ENCODE measurements at regions not wholly inside any gene's neighbourhood (a gene's known extent, or its start where the extent isn't known, plus 50 kb on each side); places are given as distances from the start of the nearest gene placed in this dataset.

DNA sequence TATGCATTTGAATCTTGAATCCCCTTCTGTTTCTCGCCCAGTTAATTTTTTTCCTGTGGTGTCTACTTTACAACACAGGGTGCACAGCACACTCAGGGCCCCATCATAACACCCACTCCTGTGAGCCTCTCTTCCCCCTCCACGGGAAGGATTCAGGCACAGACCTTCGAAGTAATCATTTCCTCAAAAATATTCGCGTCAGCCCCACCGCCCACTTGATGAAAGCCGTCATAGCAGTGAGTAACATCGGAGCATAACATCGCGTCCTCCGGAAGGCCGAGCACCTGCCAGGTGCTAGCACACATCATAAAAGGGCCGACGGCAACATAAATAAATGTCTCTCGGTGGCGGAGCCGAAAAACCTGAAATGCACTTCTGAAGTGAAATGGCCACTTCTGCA lies 201.7 kb upstream of the ADARB2 start:
- in situ Hi-C loops (cut with HindIII; ENCODE audit: low pct_ligation_motif_present, low sequenced_read_pairs): no loop called here
- Histone ChIP-seq H3K27ac (no peak overlapping the region), H3K4me3 (ENCODE audit: low read depth, low read length) (no peak overlapping the region), H3K27me3 (replicated peaks) (no peaks in the 10 kb centered on the region), H3K36me3 (replicated peaks) (no peaks in the 10 kb centered on the region)
- TF ChIP-seq, protein P1, sequence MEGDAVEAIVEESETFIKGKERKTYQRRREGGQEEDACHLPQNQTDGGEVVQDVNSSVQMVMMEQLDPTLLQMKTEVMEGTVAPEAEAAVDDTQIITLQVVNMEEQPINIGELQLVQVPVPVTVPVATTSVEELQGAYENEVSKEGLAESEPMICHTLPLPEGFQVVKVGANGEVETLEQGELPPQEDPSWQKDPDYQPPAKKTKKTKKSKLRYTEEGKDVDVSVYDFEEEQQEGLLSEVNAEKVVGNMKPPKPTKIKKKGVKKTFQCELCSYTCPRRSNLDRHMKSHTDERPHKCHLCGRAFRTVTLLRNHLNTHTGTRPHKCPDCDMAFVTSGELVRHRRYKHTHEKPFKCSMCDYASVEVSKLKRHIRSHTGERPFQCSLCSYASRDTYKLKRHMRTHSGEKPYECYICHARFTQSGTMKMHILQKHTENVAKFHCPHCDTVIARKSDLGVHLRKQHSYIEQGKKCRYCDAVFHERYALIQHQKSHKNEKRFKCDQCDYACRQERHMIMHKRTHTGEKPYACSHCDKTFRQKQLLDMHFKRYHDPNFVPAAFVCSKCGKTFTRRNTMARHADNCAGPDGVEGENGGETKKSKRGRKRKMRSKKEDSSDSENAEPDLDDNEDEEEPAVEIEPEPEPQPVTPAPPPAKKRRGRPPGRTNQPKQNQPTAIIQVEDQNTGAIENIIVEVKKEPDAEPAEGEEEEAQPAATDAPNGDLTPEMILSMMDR (IDR thresholded peaks at IDR 0.05; ENCODE audit: low read depth, low read length, missing control alignments): no peak
- no peak for DNase-seq

- Histone ChIP-seq H3K27ac (no peak overlapping the region), H3K27me3 (replicated peaks) (no peaks in the 10 kb centered on the region), H3K4me3 (ENCODE audit: low read depth, low read length) (no peak overlapping the region), H3K36me3 (replicated peaks) (no peaks in the 10 kb centered on the region)
- no peak for DNase-seq
- in situ Hi-C loops (cut with HindIII; ENCODE audit: low pct_ligation_motif_present, low sequenced_read_pairs): no loop called here
- TF ChIP-seq, protein P1 (IDR thresholded peaks at IDR 0.05; ENCODE audit: low read depth, low read length, missing control alignments): no peak
Observed at GRCh38 chr10:1938317-1938716, 201.0 kb upstream of the ADARB2 start.

- in situ Hi-C loops (cut with HindIII; ENCODE audit: low pct_ligation_motif_present, low sequenced_read_pairs): no loop called here
- TF ChIP-seq, protein P1 (IDR thresholded peaks at IDR 0.05; ENCODE audit: low read depth, low read length, missing control alignments): no peak
- no peaks in the 10 kb centered on the region for H3K27me3 ChIP-seq (replicated peaks)
- H3K36me3 ChIP-seq (replicated peaks): no peaks in the 10 kb centered on the region
- DNase-seq: no peak
- H3K27ac ChIP-seq: no peak overlapping the region
- no peak overlapping the region for H3K4me3 ChIP-seq (ENCODE audit: low read depth, low read length)
Observed at GRCh38 chr10:1935912-1936311, 198.6 kb upstream of the ADARB2 start.

GRCh38 chr10:1933215-1933614 lies 195.9 kb upstream of the ADARB2 start:
- TF ChIP-seq, protein P1 (IDR thresholded peaks at IDR 0.05; ENCODE audit: low read depth, low read length, missing control alignments): no peak
- no peaks in the 10 kb centered on the region for H3K27me3 ChIP-seq (replicated peaks)
- no peaks in the 10 kb centered on the region for H3K36me3 ChIP-seq (replicated peaks)
- DNase-seq: no peak
- H3K4me3 ChIP-seq (ENCODE audit: low read depth, low read length): no peak overlapping the region
- in situ Hi-C loops (cut with HindIII; ENCODE audit: low pct_ligation_motif_present, low sequenced_read_pairs): no loop called here
- no peak overlapping the region for H3K27ac ChIP-seq

DNA sequence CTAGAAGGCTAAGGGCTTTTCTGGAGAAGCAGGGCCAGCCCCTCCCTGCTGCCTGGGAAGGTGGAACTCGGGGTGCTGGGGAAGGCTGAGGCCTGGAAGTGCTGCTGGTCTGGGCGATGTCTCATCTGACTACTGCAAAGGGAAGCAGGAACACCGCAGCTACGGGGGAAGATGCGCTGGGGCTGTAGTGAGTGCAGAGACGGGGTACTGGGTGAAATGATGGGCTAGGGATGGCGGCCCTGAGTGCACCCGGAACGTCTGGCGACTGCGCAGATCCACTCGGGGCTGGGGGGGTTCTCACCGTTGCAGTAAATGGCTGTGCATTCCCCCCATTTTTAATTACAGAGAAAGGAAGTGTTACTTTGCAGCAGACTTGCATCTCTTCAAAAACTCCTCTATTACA lies 195.4 kb upstream of the ADARB2 start:
- H3K27ac ChIP-seq: no peak overlapping the region
- no peaks in the 10 kb centered on the region for H3K36me3 ChIP-seq (replicated peaks)
- H3K4me3 ChIP-seq (ENCODE audit: low read depth, low read length): no peak overlapping the region
- no peaks in the 10 kb centered on the region for H3K27me3 ChIP-seq (replicated peaks)
- in situ Hi-C loops (cut with HindIII; ENCODE audit: low pct_ligation_motif_present, low sequenced_read_pairs): no loop called here
- TF ChIP-seq, protein P1 (IDR thresholded peaks at IDR 0.05; ENCODE audit: low read depth, low read length, missing control alignments): no peak
- no peak for DNase-seq

DNA sequence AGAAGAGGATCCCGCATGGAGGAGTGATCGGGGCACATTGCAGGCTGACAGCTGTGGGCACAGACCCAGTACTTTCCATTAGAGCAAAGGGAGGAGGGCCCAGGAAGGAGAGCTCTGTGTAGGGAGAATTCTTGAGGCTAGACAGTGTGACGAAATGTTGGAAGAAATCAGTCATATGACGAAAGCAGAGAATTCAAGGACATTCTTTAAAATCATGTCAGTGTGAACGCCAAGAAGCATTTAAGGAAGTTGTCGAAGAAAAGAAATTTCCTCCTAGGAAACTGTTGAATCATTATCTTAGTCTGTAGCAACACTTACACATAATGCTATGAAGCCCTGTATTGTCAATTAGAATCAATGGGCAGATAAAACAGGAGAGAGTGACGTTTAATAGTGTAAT lies 191.3 kb upstream of the ADARB2 start:
- DNase-seq: no peak
- no peak overlapping the region for H3K4me3 ChIP-seq (ENCODE audit: low read depth, low read length)

More for the DNA sequence above, 191.3 kb upstream of the ADARB2 start:
- Histone ChIP-seq H3K27me3 (replicated peaks) (no peaks in the 10 kb centered on the region), H3K36me3 (replicated peaks) (no peaks in the 10 kb centered on the region), H3K27ac (no peak overlapping the region)
- TF ChIP-seq, protein P1 (IDR thresholded peaks at IDR 0.05; ENCODE audit: low read depth, low read length, missing control alignments): no peak
- in situ Hi-C loops (cut with HindIII; ENCODE audit: low pct_ligation_motif_present, low sequenced_read_pairs): no loop called here

Data from brain microvascular endothelial cell (primary cell).